ENCODE measurements at regions not wholly inside any gene's neighbourhood (a gene's known extent, or its start where the extent isn't known, plus 50 kb on each side); places are given as distances from the start of the nearest gene placed in this dataset.
A peak's percentile ranks its signal among the peaks of the same experiment; 100 is the strongest.
"Not testable (repeated sequence)": the region's sequence is repeated elsewhere in the genome, so short reads cannot be mapped to it uniquely, and the experiment has no call there.

- ChIA-PET CTCF (interaction anchor here (0.6 kb wide), 1 partner anchor 85 kb away, joined by 3 read pairs; no protein-coding TSS in a partner anchor), POLR2A (no interaction called here)
- Histone ChIP-seq H3K9me3 (no peaks in the 10 kb centered on the region), H3K27ac (no peak overlapping the region), H3K4me2 (no peak overlapping the region), H3K4me3 (no peak overlapping the region), H3K4me1 (no peaks in the 10 kb centered on the region)
- DNase-seq (ENCODE audit: low read depth in 1 of 2, low spot score in 1 of 2) (no peak), FAIRE-seq (no peak), ATAC-seq (no peak)
- WGBS (ENCODE audit: missing lambda C conversion rate): 0% methylated on average over 1 of the region's 1 CpG
- no peak for TF ChIP-seq ZFP36 (IDR thresholded peaks at IDR 0.05; ENCODE audit: borderline replicate concordance, partially characterized antibody)
- TF ChIP-seq HES2 (IDR thresholded peaks at IDR 0.05): no peak
- no peak for TF ChIP-seq REST (IDR thresholded peaks at IDR 0.05)
- TF ChIP-seq TFCP2L1 (CRISPR knock-in tag; IDR thresholded peaks at IDR 0.05): no peak
- no peak for TF ChIP-seq E2F6 (IDR thresholded peaks at IDR 0.05; ENCODE audit: borderline replicate concordance, low read depth)
Measured at GRCh38 chr1:101485712-101486111, 248.9 kb downstream of the S1PR1 start.

GRCh38 chr1:101492144-101492543 lies 255.3 kb downstream of the S1PR1 start:
- POLR2A ChIA-PET; ATAC-seq; H3K27ac ChIP-seq; H3K4me3 ChIP-seq; DNase-seq (ENCODE audit: low read depth in 1 of 2, low spot score in 1 of 2); H3K4me2 ChIP-seq; H3K9me3 ChIP-seq; H3K4me1 ChIP-seq; FAIRE-seq: not testable (repeated sequence)
- WGBS (ENCODE audit: missing lambda C conversion rate): 0% methylated on average over 1 of the region's 1 CpG
- CTCF ChIA-PET: interaction anchor here (0.6 kb wide), 1 partner anchor 15 kb away, joined by 3 read pairs; no protein-coding TSS in a partner anchor

- POLR2A ChIA-PET: not testable (repeated sequence)
Measured at GRCh38 chr1:101493920-101494319, 257.1 kb downstream of the S1PR1 start.

GRCh38 chr1:101496109-101496508 lies 259.3 kb downstream of the S1PR1 start:
- 0% methylated on average over 2 of the region's 2 CpGs for WGBS (ENCODE audit: missing lambda C conversion rate)
- ChIA-PET POLR2A (no interaction called here), CTCF (no interaction called here)
- no peak overlapping the region for H3K4me2 ChIP-seq
- DNase-seq (ENCODE audit: low read depth in 1 of 2, low spot score in 1 of 2) (no peak), FAIRE-seq (no peak), ATAC-seq (no peak)
- no peaks in the 10 kb centered on the region for H3K4me1 ChIP-seq
- TF ChIP-seq HMGXB4 (CRISPR knock-in tag; IDR thresholded peaks at IDR 0.05; ENCODE audit: borderline replicate concordance) (no peak), RNF2 (IDR thresholded peaks at IDR 0.05; ENCODE audit: borderline replicate concordance, low read depth) (no peak), JUNB (IDR thresholded peaks at IDR 0.05) (no peak), EHMT2 (IDR thresholded peaks at IDR 0.05; ENCODE audit: low read depth) (no peak), GATA3 (IDR thresholded peaks at IDR 0.05; ENCODE audit: borderline replicate concordance) (no peak), MAZ (IDR thresholded peaks at IDR 0.05; ENCODE audit: borderline replicate concordance, low read depth, low read length) (no peak), POLR2AphosphoS2 (conservative IDR thresholded peaks at IDR 0.05; ENCODE audit: low read length) (no peak), EP300 (IDR thresholded peaks at IDR 0.05) (no peak), EHF (CRISPR knock-in tag; IDR thresholded peaks at IDR 0.05) (no peak)
- H3K27ac ChIP-seq: no peak overlapping the region
- H3K4me3 ChIP-seq: no peak overlapping the region
- no peaks in the 10 kb centered on the region for H3K9me3 ChIP-seq

More at GRCh38 chr1:101493920-101494319, 257.1 kb downstream of the S1PR1 start:
- peak; percentile 71 for TF ChIP-seq ZC3H11A (IDR thresholded peaks at IDR 0.05)
- 1% methylated on average over 3 of the region's 3 CpGs for WGBS (ENCODE audit: missing lambda C conversion rate)
- ATAC-seq; H3K4me2 ChIP-seq; FAIRE-seq; CTCF ChIA-PET; DNase-seq (ENCODE audit: low read depth in 1 of 2, low spot score in 1 of 2); H3K4me3 ChIP-seq; H3K9me3 ChIP-seq; H3K4me1 ChIP-seq; H3K27ac ChIP-seq: not testable (repeated sequence)

All from A549 (cell line).